Fibroblast of villous mesenchyme (primary cell): ENCODE measurements at regions not wholly inside any gene's neighbourhood (a gene's known extent, or its start where the extent isn't known, plus 50 kb on each side); places are given as distances from the start of the nearest gene placed in this dataset.

Experiments used
- DNase-seq: peaks from one replicate; pipeline ENCODE4 v3.0.0-alpha.2; 2010; ENCODE audit warnings: low read depth
- H3K4me3 ChIP-seq: 2 replicates; pipeline ENCODE4 v1.5.1; 2011; ENCODE audit warnings: low read depth, mild to moderate bottlenecking, low read length
- TF ChIP-seq, protein P1 (sequence below): IDR thresholded peaks from 2 replicates; pipeline ENCODE4 v1.5.1; 2012; ENCODE audit warnings: low read depth, mild to moderate bottlenecking, low read length; ENCODE audit not compliant: insufficient read depth

DNA sequence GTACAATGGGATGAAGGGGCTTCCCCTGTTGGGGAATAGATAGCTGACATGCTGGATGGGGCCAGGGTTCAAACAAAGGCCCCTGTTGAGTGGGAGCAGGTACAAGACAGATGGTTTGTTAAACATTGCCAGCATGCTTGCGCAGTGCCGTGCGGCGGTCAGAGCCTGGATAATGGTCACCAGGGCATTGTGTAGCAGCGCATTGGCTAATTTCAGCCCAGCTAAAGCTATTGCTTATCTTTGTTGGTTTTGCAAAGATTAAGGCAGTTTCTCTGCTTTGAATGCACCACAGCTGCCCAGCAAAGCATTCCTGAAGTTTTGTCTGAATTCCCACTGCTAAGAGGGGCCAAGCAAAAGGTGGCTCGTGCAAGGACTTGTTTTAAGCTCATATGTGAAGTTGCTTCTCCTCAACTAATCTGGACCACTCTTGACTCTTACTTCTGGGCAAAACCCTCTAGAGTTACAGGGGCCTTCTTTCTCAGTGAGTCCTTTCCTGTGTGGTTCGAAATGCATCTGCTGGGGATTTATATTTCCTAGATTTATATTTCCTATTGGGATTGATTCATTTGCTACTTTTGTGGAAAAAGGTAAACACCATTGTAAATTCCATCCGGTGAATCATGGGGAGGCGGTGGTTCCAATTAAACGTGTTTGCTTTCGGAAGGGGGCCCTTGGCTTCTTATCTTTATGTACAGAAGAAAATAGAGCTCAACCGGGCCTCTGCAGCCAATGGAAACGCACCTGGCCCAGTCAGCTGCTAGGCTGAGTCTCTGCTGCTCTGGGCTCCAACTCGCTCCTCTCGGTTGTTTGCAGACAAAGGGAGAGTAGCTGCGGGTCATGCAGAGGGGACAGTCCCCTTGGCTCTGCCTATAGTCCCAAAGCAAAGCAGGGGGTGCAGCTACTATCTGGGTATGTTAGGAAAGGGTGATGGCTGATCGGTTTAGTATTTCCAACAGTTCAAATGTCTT lies 72.1 kb downstream of the FOXA2 start:
- no peak overlapping the region for H3K4me3 ChIP-seq
- TF ChIP-seq, protein P1, sequence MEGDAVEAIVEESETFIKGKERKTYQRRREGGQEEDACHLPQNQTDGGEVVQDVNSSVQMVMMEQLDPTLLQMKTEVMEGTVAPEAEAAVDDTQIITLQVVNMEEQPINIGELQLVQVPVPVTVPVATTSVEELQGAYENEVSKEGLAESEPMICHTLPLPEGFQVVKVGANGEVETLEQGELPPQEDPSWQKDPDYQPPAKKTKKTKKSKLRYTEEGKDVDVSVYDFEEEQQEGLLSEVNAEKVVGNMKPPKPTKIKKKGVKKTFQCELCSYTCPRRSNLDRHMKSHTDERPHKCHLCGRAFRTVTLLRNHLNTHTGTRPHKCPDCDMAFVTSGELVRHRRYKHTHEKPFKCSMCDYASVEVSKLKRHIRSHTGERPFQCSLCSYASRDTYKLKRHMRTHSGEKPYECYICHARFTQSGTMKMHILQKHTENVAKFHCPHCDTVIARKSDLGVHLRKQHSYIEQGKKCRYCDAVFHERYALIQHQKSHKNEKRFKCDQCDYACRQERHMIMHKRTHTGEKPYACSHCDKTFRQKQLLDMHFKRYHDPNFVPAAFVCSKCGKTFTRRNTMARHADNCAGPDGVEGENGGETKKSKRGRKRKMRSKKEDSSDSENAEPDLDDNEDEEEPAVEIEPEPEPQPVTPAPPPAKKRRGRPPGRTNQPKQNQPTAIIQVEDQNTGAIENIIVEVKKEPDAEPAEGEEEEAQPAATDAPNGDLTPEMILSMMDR, result no peak
- DNase-seq, result peak; percentile 38

DNA sequence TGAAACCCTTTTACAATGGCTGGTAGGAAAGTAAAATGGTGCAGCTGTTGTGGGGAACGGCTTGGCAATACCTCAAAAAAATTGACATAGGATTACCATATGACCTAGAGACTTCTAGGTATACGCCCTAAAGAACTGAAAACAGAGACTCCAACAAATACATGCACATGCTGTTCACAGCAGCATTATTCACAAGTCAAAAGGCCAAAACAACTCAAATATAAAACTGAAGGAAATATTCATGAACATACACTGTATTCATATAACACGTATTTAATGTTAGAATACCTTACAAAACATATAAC lies 74.6 kb downstream of the FOXA2 start:
- no peak for DNase-seq
- TF ChIP-seq, protein P1, result no peak
- no peak overlapping the region for H3K4me3 ChIP-seq

DNA sequence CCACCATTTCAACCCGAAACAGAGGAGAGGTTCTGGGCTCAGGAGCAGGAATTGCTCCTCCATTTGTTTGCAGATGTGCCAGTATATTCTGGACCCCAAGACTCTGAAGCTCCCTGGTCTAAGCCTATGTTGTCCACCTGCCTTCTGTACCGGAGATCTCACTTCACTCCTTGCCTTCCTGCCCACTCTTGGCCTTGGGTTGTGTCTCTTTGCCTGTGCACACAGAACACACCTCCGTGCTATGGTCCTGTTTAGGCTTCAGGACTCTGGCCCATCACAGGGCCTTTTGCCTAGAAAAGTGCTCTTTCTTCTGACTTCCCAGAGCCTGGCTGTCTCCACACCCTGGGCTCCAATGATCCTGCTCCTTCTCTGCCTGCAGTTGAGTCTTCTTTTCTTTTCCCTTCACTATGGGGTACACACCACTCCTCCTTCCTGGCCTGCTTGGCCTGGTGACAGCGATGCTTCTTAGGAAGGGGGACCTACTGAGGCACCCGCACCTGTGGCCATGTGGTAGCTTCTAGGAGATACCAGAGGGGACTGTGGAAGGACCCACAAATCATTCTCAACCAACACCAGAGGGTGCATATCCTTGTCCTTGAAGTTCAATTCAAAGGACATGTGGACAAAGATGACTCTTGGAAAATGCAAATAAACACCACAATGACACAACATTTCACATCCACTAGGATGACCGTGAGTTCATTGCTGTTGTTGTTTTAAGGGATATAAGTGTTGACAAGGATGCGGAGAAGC lies 75.1 kb downstream of the FOXA2 start:
- DNase-seq, result no peak

DNA sequence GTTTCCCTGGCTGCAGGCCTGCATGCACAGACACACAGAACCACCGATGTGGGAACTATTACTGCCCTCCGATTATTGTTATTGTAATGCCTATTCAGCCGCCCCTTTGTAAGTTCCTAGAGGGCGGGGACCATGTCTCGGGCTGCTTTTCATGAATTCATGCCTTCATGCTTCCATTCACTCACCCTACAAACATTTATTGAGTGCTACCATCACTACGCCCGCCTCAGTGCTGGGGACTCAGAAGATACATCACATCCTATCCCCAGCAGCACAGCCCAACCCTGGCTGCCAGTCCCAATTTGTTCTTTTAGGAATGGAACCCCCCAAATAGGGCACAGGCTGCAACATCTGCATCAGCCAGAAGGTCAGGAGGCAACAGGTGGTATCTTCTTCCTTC lies 75.9 kb downstream of the FOXA2 start:
- no peak for DNase-seq
- TF ChIP-seq, protein P1, result no peak
- no peak overlapping the region for H3K4me3 ChIP-seq

More for the DNA sequence above, 75.1 kb downstream of the FOXA2 start:
- H3K4me3 ChIP-seq, result no peak overlapping the region
- TF ChIP-seq, protein P1, result no peak

DNA sequence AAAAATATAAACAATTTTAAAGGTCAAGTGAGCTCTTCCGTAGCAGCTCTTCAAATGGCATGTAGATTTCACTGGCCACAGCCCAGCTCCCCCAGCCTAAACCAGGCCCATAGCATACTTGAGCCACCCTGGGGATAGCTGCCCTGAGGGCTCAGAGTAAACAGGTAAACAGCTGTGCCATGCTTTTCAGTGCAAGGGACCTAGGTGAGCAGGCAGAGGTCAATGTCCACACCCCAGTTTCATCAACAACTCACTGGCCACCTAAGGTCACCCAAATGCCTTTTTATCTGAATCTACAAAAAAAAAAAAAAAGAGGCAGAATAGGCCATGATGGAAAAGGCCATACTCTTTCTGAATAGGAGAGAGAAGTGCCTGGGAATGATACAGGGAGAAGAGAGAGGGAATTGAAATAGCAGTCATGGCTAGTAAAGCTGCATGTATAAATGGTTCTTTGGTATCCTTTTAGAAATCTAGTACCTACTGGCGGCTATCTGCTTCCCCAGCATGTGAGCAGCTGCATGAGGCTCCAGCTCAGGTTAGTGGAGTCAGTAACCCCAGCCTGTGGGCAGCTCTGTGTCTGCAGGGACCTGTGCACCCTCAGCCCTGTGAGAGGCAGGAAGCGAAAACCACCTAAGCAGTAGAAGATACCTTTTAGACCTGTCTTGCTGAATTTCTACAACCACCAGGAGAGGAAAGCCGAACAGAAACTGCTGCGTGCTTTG lies 77.0 kb downstream of the FOXA2 start:
- H3K4me3 ChIP-seq, result no peak overlapping the region
- no peak for DNase-seq
- TF ChIP-seq, protein P1, result no peak

DNA sequence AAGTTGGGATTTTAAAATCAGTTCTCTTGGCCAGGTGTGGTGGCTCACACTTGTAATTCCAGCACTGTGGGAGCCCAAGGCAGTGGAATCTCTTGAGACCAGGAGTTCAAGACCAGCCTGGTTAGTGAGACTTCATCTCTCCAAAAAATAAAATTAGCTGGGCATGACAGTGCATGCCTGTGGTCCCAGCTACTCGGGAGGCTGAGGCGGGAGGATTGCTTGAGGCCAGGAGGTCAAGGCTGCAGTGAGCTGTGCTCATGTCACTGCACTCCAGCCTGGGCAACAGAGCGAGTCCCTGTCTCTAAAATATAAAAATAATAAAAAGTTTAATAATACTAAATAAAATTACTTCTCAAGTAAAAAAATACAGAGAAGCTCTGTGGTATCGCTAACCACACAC lies 77.5 kb downstream of the FOXA2 start:
- no peak for DNase-seq
- TF ChIP-seq, protein P1, result no peak
- H3K4me3 ChIP-seq, result no peak overlapping the region
